Tibial nerve (tissue), 4 donors: ENCODE measurements at regions not wholly inside any gene's neighbourhood (a gene's known extent, or its start where the extent isn't known, plus 50 kb on each side); places are given as distances from the start of the nearest gene placed in this dataset.

Experiments used
- EP300 ChIP-seq, 2 donors: sonication (generic); formaldehyde crosslinking; IDR thresholded peaks; one replicate each; pipeline ENCODE4 v1.6.1; 2017; ENCODE audit warnings: antibody characterized with exemption in 2 of 2, mild to moderate bottlenecking in 1 of 2
- POLR2A ChIP-seq, 2 donors: fragments of 450-650 bp; IDR thresholded peaks; one replicate each; pipeline ENCODE4 v1.6.1; 2017; ENCODE audit warnings: antibody characterized with exemption in 2 of 2, mild to moderate bottlenecking in 2 of 2, moderate library complexity in 2 of 2
- TF ChIP-seq, protein P1 (sequence below), 5 experiments: fragments of 200-600 bp in 3 of 5; fragments of 450-650 bp in 2 of 5; sonication (generic) in 3 of 5; IDR thresholded peaks; one replicate each; pipeline ENCODE4 v1.5.1; 2016 to 2019; ENCODE audit warnings: antibody characterized with exemption in 5 of 5, mild to moderate bottlenecking in 3 of 5, moderate library complexity in 2 of 5

DNA sequence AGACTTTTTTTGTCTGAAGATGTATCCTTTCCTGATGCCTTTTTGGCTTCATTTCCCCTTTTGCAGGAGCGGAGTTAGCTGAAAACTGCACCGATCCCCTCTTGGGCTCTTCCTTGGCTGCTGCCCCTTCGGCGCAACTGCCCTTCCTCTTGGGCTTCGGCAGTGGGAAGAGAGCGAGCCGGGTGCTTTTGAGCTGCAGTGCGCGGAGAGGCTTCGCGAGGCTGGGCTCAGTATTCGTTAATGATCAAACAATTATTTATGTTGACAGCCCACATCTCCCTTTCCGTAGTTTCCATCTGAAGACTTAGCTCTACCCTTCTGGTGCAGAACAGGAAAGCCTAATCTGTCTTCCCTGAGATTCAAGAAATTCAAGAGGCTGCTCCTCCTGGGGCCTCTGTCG is 170.8 kb downstream of the CSNK2A3 start:
- TF ChIP-seq POLR2A (IDR thresholded peaks at IDR 0.05) = no peak
- TF ChIP-seq, protein P1, sequence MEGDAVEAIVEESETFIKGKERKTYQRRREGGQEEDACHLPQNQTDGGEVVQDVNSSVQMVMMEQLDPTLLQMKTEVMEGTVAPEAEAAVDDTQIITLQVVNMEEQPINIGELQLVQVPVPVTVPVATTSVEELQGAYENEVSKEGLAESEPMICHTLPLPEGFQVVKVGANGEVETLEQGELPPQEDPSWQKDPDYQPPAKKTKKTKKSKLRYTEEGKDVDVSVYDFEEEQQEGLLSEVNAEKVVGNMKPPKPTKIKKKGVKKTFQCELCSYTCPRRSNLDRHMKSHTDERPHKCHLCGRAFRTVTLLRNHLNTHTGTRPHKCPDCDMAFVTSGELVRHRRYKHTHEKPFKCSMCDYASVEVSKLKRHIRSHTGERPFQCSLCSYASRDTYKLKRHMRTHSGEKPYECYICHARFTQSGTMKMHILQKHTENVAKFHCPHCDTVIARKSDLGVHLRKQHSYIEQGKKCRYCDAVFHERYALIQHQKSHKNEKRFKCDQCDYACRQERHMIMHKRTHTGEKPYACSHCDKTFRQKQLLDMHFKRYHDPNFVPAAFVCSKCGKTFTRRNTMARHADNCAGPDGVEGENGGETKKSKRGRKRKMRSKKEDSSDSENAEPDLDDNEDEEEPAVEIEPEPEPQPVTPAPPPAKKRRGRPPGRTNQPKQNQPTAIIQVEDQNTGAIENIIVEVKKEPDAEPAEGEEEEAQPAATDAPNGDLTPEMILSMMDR (IDR thresholded peaks at IDR 0.05) = no peak
- TF ChIP-seq EP300 (IDR thresholded peaks at IDR 0.05) = no peak
